ENCODE measurements at regions not wholly inside any gene's neighbourhood (a gene's known extent, or its start where the extent isn't known, plus 50 kb on each side); places are given as distances from the start of the nearest gene placed in this dataset.

DNA sequence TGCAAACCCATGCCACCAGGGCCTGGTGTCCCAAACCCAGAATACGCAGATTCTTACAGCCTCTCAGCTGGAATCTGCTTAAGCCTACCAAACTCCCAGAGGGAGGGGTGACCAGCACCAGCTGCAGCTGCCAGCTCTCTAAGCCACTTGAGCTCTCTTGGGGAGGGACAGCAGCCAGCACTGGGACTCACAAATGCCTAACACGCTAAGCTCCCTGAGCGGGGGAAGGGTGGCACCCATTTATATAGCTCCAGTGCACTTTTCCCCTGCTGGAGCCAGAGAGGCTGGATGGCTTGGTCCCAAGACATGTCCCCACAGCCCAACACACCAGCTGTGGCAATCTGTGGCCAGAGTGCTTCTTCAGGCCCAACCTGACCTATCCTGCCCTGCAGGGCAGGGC, 326.8 kb upstream of the NRG3 start:
- TF ChIP-seq POLR2A (IDR thresholded peaks at IDR 0.05), result no peak
- TF ChIP-seq, protein P1, sequence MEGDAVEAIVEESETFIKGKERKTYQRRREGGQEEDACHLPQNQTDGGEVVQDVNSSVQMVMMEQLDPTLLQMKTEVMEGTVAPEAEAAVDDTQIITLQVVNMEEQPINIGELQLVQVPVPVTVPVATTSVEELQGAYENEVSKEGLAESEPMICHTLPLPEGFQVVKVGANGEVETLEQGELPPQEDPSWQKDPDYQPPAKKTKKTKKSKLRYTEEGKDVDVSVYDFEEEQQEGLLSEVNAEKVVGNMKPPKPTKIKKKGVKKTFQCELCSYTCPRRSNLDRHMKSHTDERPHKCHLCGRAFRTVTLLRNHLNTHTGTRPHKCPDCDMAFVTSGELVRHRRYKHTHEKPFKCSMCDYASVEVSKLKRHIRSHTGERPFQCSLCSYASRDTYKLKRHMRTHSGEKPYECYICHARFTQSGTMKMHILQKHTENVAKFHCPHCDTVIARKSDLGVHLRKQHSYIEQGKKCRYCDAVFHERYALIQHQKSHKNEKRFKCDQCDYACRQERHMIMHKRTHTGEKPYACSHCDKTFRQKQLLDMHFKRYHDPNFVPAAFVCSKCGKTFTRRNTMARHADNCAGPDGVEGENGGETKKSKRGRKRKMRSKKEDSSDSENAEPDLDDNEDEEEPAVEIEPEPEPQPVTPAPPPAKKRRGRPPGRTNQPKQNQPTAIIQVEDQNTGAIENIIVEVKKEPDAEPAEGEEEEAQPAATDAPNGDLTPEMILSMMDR (IDR thresholded peaks at IDR 0.05), result no peak

Data from lower leg skin (tissue), 3 donors.